A673 (cell line): ENCODE measurements at regions not wholly inside any gene's neighbourhood (a gene's known extent, or its start where the extent isn't known, plus 50 kb on each side); places are given as distances from the start of the nearest gene placed in this dataset.

Experiments used
- BruUV-seq: library from RNA; stranded (reverse); fragments of 400-500 nt; replicated peaks from 2 replicates; lab custom pipeline; 2021; lab: Mats Ljungman, UMichigan
- CTCF ChIA-PET: fragments of 300-600 bp; sonication (Branson Sonifier 250); formaldehyde crosslinking; loops from one replicate; lab custom pipeline; 2022; ENCODE audit warnings: antibody characterized with exemption; lab: Charles Lee
- POLR2A ChIA-PET: fragments of 300-600 bp; sonication (Branson Sonifier 250); formaldehyde crosslinking; loops from one replicate; lab custom pipeline; 2022; ENCODE audit warnings: antibody characterized with exemption; ENCODE audit not compliant: low non-redundant PET; lab: Charles Lee
- DNase-seq: peaks from one replicate; pipeline ENCODE4 v3.0.0-alpha.2; 2015; ENCODE audit warnings: low spot score
- H3K27ac ChIP-seq: fragments of 200-600 bp; sonication (generic); 2 replicates; pipeline ENCODE4 v1.5.1; 2016; ENCODE audit warnings: mixed run types, low read depth, mild to moderate bottlenecking, mixed read lengths, antibody characterized with exemption, low read length; ENCODE audit not compliant: poor library complexity, severe bottlenecking
- H3K27me3 ChIP-seq: fragments of 200-600 bp; sonication (generic); replicated peaks from 2 replicates; pipeline ENCODE4 v1.6.1; 2017; ENCODE audit warnings: mixed run types, low read depth, mild to moderate bottlenecking, mixed read lengths, antibody characterized with exemption, low read length; ENCODE audit not compliant: insufficient read depth, poor library complexity
- H3K36me3 ChIP-seq: fragments of 200-600 bp; sonication (generic); 2 replicates; pipeline ENCODE4 v1.6.1; 2016; ENCODE audit warnings: mixed run types, mild to moderate bottlenecking, mixed read lengths, antibody characterized with exemption, low read length; ENCODE audit not compliant: insufficient read depth, poor library complexity, severe bottlenecking
- H3K4me1 ChIP-seq: fragments of 200-600 bp; sonication (generic); 2 replicates; pipeline ENCODE4 v1.6.1; 2017; ENCODE audit warnings: mixed run types, mild to moderate bottlenecking, mixed read lengths, antibody characterized with exemption, low read length; ENCODE audit not compliant: insufficient read depth, poor library complexity, severe bottlenecking
- H3K4me3 ChIP-seq: fragments of 200-600 bp; sonication (generic); 2 replicates; pipeline ENCODE4 v1.5.1; 2016; ENCODE audit warnings: low read depth, mixed run types, mild to moderate bottlenecking, mixed read lengths, low read length; ENCODE audit not compliant: poor library complexity, severe bottlenecking
- H3K9me3 ChIP-seq: fragments of 200-600 bp; sonication (generic); 2 replicates; pipeline ENCODE4 v1.6.1; 2016; ENCODE audit warnings: mixed run types, low read depth, mild to moderate bottlenecking, mixed read lengths, antibody characterized with exemption, low read length; ENCODE audit not compliant: poor library complexity, severe bottlenecking
- CTCF ChIP-seq: fragments of 300-800, 200-600 bp; sonication (generic); conservative IDR thresholded peaks from 2 replicates; pipeline ENCODE4 v1.5.1; 2017; ENCODE audit warnings: low read depth, mild to moderate bottlenecking, antibody characterized with exemption, low read length, moderate library complexity, mixed read lengths
- EZH2 ChIP-seq: fragments of 200-600 bp; sonication (generic); IDR thresholded peaks from 2 replicates; pipeline ENCODE4 v1.6.1; 2017; ENCODE audit warnings: borderline replicate concordance, low read depth, mild to moderate bottlenecking, mixed read lengths, antibody characterized with exemption, low read length; ENCODE audit not compliant: poor library complexity, severe bottlenecking
- intact Hi-C: fragments of 100-400 bp; cut with micrococcal nuclease; formaldehyde crosslinking; loops from one replicate; pipeline ENCODE4 v1.10.0; 2022; ENCODE audit not compliant: unreplicated experiment

- intact Hi-C loops, result no loop called here
- no TSS peak for BruUV-seq
- TF ChIP-seq EZH2, result no peak
- no peak for TF ChIP-seq CTCF
- ChIA-PET CTCF (no interaction called here), POLR2A (no interaction called here)
- Histone ChIP-seq H3K9me3 (peaks cover 6% of the 10 kb centered on the region), H3K36me3 (no peaks in the 10 kb centered on the region), H3K4me3 (no peak overlapping the region), H3K27me3 (no peaks in the 10 kb centered on the region), H3K27ac (no peak overlapping the region), H3K4me1 (no peaks in the 10 kb centered on the region)
- no peak for DNase-seq
Observed at GRCh38 chr12:115129727-115130126, 445.8 kb upstream of the TBX3 start.

- intact Hi-C loops, result no loop called here
- no peak for DNase-seq
- no peaks in the 10 kb centered on the region for H3K36me3 ChIP-seq
- no TSS peak for BruUV-seq
- TF ChIP-seq EZH2 (no peak), CTCF (no peak)
- H3K4me3 ChIP-seq, result no peak overlapping the region
- ChIA-PET CTCF (no interaction called here), POLR2A (no interaction called here)
- H3K27me3 ChIP-seq, result no peaks in the 10 kb centered on the region
- no peak overlapping the region for H3K27ac ChIP-seq
- peaks cover 4% of the 10 kb centered on the region for H3K9me3 ChIP-seq
- no peaks in the 10 kb centered on the region for H3K4me1 ChIP-seq
Observed at GRCh38 chr12:115121053-115121452, 437.1 kb upstream of the TBX3 start.

DNA sequence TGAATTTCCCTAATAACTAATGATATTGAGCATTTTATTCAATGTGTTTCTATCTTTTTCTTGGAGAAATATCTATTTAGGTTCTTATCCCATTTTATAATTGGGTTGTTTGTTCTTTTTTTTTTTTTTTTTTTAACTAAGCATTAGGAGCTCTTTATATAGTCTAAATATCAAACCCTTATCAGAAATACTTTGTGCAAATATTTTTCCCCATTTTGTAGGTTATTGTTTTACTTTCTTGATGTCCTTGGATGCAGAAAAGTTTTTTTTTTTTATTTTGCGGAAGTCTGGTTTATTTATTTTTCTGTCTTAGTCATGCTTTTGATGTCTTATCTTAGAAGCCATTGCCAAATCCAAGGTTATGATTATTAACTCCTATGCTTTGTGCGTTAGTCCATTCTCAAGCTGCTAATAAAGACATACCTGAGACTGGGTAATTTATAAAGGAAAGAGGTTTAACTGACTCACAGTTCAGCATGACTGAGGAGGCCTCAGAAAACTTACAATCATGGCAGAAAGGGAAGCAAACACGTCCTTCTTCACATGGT lies 434.3 kb upstream of the TBX3 start:
- BruUV-seq, result no TSS peak
- Histone ChIP-seq H3K27ac (no peak overlapping the region), H3K9me3 (peaks cover 4% of the 10 kb centered on the region), H3K4me1 (no peaks in the 10 kb centered on the region), H3K27me3 (no peaks in the 10 kb centered on the region), H3K36me3 (no peaks in the 10 kb centered on the region), H3K4me3 (no peak overlapping the region)
- intact Hi-C loops, result no loop called here
- ChIA-PET CTCF (no interaction called here), POLR2A (no interaction called here)
- TF ChIP-seq CTCF, result no peak
- no peak for TF ChIP-seq EZH2
- no peak for DNase-seq
